Keratinocyte (primary cell): ENCODE measurements at regions not wholly inside any gene's neighbourhood (a gene's known extent, or its start where the extent isn't known, plus 50 kb on each side); places are given as distances from the start of the nearest gene placed in this dataset.

Experiments used
- DNase-seq: peaks from one replicate; pipeline ENCODE4 v3.0.0-alpha.2; 2011; ENCODE audit warnings: low read depth, missing footprints, low spot score
- FAIRE-seq: peaks from 2 replicates; lab custom pipeline; 2011; peaks lifted over from hg19 to GRCh38; lab: Jason Lieb, UNC
- H2AFZ ChIP-seq: 2 replicates; pipeline ENCODE4 v1.6.0; 2012; ENCODE audit warnings: low read length, control low read depth, inconsistent platforms; ENCODE audit not compliant: control insufficient read depth
- H3K27ac ChIP-seq: 2 replicates; pipeline ENCODE4 v1.5.1; 2011; ENCODE audit warnings: low read length; ENCODE audit not compliant: control insufficient read depth, insufficient read depth
- H3K27me3 ChIP-seq: 3 replicates; pipeline ENCODE4 v1.6.0; 2011; ENCODE audit warnings: low read length; ENCODE audit not compliant: control insufficient read depth, insufficient read depth; ENCODE audit errors: extremely low read depth
- H3K36me3 ChIP-seq, 2 experiments: 2 replicates in 1 of 2; 3 replicates in 1 of 2; pipeline ENCODE4 v1.5.1; 2011; ENCODE audit warnings: low read length in 2 of 2, mild to moderate bottlenecking in 1 of 2; ENCODE audit not compliant: control insufficient read depth in 2 of 2, insufficient read depth in 2 of 2; ENCODE audit errors: extremely low read depth in 1 of 2
- H3K4me1 ChIP-seq: 3 replicates; pipeline ENCODE4 v1.5.1; 2011; ENCODE audit warnings: low read length; ENCODE audit not compliant: control insufficient read depth, insufficient read depth; ENCODE audit errors: extremely low read depth
- H3K4me2 ChIP-seq: 3 replicates; pipeline ENCODE4 v1.6.0; 2011; ENCODE audit warnings: low read depth, low read length; ENCODE audit not compliant: control insufficient read depth, insufficient read depth; ENCODE audit errors: extremely low read depth
- H3K4me3 ChIP-seq, 3 experiments: fragments of 200-600 bp in 1 of 3; sonication (generic) in 1 of 3; 2 replicates in 2 of 3; 3 replicates in 1 of 3; pipeline ENCODE4 v1.5.1; 2011 to 2016; ENCODE audit warnings: low read length in 3 of 3, mild to moderate bottlenecking in 3 of 3, control low read depth in 2 of 3, inconsistent platforms in 1 of 3, low read depth in 1 of 3, mixed read lengths in 1 of 3, mixed run types in 1 of 3, moderate library complexity in 1 of 3; ENCODE audit not compliant: control insufficient read depth in 2 of 3, insufficient read depth in 2 of 3; ENCODE audit errors: extremely low read depth in 1 of 3
- H3K79me2 ChIP-seq: 2 replicates; pipeline ENCODE4 v1.6.0; 2012; ENCODE audit warnings: low read length; ENCODE audit not compliant: control insufficient read depth, insufficient read depth
- H3K9ac ChIP-seq: 3 replicates; pipeline ENCODE4 v1.6.0; 2011; ENCODE audit warnings: low read length; ENCODE audit not compliant: control insufficient read depth, insufficient read depth; ENCODE audit errors: extremely low read depth
- H3K9me1 ChIP-seq: 3 replicates; pipeline ENCODE4 v1.6.0; 2011; ENCODE audit warnings: low read length; ENCODE audit not compliant: control insufficient read depth, insufficient read depth; ENCODE audit errors: extremely low read depth
- H3K9me3 ChIP-seq: 2 replicates; pipeline ENCODE4 v1.5.1; 2012; ENCODE audit warnings: low read depth, low read length; ENCODE audit not compliant: control insufficient read depth
- H4K20me1 ChIP-seq: 3 replicates; pipeline ENCODE4 v1.6.0; 2011; ENCODE audit warnings: low read length; ENCODE audit not compliant: control insufficient read depth, insufficient read depth; ENCODE audit errors: extremely low read depth
- CTCF ChIP-seq, 3 experiments: IDR thresholded peaks in 1 of 3; conservative IDR thresholded peaks in 1 of 3; optimal IDR thresholded peaks in 1 of 3; 2 replicates in 2 of 3; 3 replicates in 1 of 3; pipeline versions ENCODE3 to v1.5.1; 2011; ENCODE audit warnings: low read length in 3 of 3, mild to moderate bottlenecking in 3 of 3, moderate library complexity in 2 of 3, control low read depth in 1 of 3, inconsistent platforms in 1 of 3; ENCODE audit not compliant: insufficient read depth in 2 of 3; ENCODE audit errors: extremely low read depth in 1 of 3
- EZH2 ChIP-seq: IDR thresholded peaks from one replicate; pipeline ENCODE4 v1.6.1; 2012; ENCODE audit warnings: inconsistent platforms, mild to moderate bottlenecking, low read length, moderate library complexity
- dilution Hi-C: fragments of 300-500 bp; cut with MboI; formaldehyde crosslinking; loops from one replicate; pipeline ENCODE4 v1.7.0; 2020; ENCODE audit warnings: low sequenced_read_pairs; ENCODE audit not compliant: extremely low pct_ligation_motif_present

GRCh38 chr21:39034590-39035536, 148.4 kb downstream of the PSMG1 start:
- no peak overlapping the region for H3K27ac ChIP-seq
- no peak overlapping the region for H3K4me3 ChIP-seq
- no peaks in the 10 kb centered on the region for H4K20me1 ChIP-seq
- H3K9me1 ChIP-seq, result no peaks in the 10 kb centered on the region
- H3K9me3 ChIP-seq, result no peaks in the 10 kb centered on the region
- TF ChIP-seq CTCF (optimal IDR thresholded peaks at IDR 0.05 in 1 of 3, IDR thresholded peaks at IDR 0.05 in 1 of 3, conservative IDR thresholded peaks at IDR 0.05 in 1 of 3; ENCODE audit: extremely low read depth in 1 of 3, insufficient read depth in 2 of 3, low read length in 3 of 3), result no peak
- TF ChIP-seq EZH2, result no peak
- H3K36me3 ChIP-seq, result no peaks in the 10 kb centered on the region
- no peaks in the 10 kb centered on the region for H3K79me2 ChIP-seq
- no peaks in the 10 kb centered on the region for H3K27me3 ChIP-seq
- no peak overlapping the region for H3K9ac ChIP-seq
- DNase-seq (no peak), FAIRE-seq (no peak)
- H3K4me2 ChIP-seq, result no peak overlapping the region
- no peak overlapping the region for H2AFZ ChIP-seq
- dilution Hi-C loops, result no loop called here
- H3K4me1 ChIP-seq, result peaks cover 13% of the 10 kb centered on the region

- H3K27me3 ChIP-seq, result no peaks in the 10 kb centered on the region
- FAIRE-seq, result no peak
- no peak for DNase-seq
Observed at GRCh38 chr21:39033878-39034589, 149.2 kb downstream of the PSMG1 start.

More at GRCh38 chr21:39033878-39034589, 149.2 kb downstream of the PSMG1 start:
- Histone ChIP-seq H3K4me1 (peaks cover 13% of the 10 kb centered on the region), H3K9me3 (no peaks in the 10 kb centered on the region), H3K9me1 (no peaks in the 10 kb centered on the region), H3K4me2 (no peak overlapping the region), H3K79me2 (no peaks in the 10 kb centered on the region), H3K36me3 (no peaks in the 10 kb centered on the region), H3K27ac (no peak overlapping the region), H3K4me3 (no peak overlapping the region), H3K9ac (no peak overlapping the region), H4K20me1 (no peaks in the 10 kb centered on the region), H2AFZ (no peak overlapping the region)
- TF ChIP-seq CTCF (optimal IDR thresholded peaks at IDR 0.05 in 1 of 3, IDR thresholded peaks at IDR 0.05 in 1 of 3, conservative IDR thresholded peaks at IDR 0.05 in 1 of 3; ENCODE audit: extremely low read depth in 1 of 3, insufficient read depth in 2 of 3, low read length in 3 of 3) (no peak), EZH2 (no peak)
- dilution Hi-C loops, result no loop called here
